ENCODE measurements at regions not wholly inside any gene's neighbourhood (a gene's known extent, or its start where the extent isn't known, plus 50 kb on each side); places are given as distances from the start of the nearest gene placed in this dataset.

DNA sequence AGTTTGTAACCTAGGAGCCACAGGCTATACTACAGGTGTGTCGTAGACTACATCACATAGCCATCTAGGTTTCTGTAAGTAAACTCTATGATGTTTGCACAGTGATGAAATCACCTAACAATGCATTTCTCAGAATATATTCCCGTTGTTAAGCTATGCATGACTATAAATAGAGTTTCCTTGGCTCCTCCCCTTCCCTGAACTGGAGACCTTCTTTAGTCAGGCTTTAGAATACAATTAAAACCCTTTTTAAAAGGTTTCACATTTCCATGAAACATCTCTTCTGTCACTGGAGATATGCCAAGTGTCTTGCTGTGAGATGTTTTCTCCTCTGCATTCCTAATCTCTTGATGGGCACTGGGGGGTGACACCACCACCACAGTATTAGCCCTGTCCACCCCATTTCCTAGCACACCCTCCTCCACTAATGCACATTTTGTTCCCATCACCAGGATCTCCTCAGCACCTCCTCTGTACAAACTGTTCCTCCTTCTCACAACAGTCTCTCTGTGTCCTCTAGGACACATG lies 334.6 kb upstream of the CPEB2 start:
- TF ChIP-seq POLR2A (IDR thresholded peaks at IDR 0.05) (no peak), POLR2AphosphoS5 (IDR thresholded peaks at IDR 0.05; ENCODE audit: insufficient read depth in 1 of 2, low read depth in 1 of 2) (no peak)

All from vagina (tissue), 2 donors.